NB4 (cell line): ENCODE measurements at regions not wholly inside any gene's neighbourhood (a gene's known extent, or its start where the extent isn't known, plus 50 kb on each side); places are given as distances from the start of the nearest gene placed in this dataset.

Experiments
- MAX ChIP-seq: IDR thresholded peaks from 2 replicates; pipeline ENCODE4 v1.6.1; 2011; ENCODE audit warnings: low read depth, low read length
- MYC ChIP-seq: IDR thresholded peaks from 2 replicates; pipeline ENCODE4 v1.6.1; 2011; ENCODE audit warnings: low read depth, low read length

- TF ChIP-seq MAX (no peak), MYC (no peak)
Observed at GRCh38 chr4:81282131-81282530, 67.1 kb upstream of the PRKG2 start.
